ENCODE measurements at regions not wholly inside any gene's neighbourhood (a gene's known extent, or its start where the extent isn't known, plus 50 kb on each side); places are given as distances from the start of the nearest gene placed in this dataset.
"Not testable (repeated sequence)": the region's sequence is repeated elsewhere in the genome, so short reads cannot be mapped to it uniquely, and the experiment has no call there.

DNA sequence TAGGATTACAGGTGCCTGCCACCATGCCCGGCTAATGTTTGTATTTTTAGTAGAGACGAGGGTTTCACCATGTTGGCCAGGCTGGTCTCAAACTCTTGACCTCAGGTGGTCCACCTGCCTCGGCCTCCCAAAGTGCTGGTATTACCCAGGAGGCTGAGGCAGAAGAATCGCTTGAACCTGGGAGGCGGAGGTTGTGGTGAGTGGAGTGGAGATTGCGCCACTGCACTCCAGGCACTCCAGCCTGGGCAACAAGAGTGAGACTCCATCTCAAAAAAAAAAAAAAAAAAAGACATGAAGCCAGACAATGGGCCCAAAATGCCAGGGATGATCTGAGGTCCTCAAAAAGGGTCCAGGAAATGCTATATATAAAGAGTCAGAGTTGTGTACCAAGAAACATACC lies 392.9 kb downstream of the SEC14L1 start:
- DNase-seq, result not testable (repeated sequence)

DNA sequence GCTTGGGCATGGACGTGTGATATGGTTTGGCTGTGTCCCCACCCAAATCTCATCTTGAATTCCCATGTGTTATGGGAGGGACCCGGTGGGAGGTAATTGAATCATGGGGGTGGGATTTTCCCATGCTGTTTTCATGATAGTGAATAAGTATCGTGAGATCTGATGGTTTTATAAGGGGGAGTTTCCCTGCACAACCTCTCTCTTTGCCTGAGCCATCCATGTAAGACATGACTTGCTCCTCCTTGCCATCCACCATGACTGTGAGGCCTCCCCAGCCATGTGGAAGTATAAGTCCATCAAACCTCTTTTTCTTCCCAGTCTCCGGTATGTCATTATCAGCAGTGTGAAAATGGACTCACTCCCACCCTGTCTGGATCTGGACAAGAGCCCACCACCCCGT lies 393.4 kb downstream of the SEC14L1 start:
- no peak for DNase-seq

DNA sequence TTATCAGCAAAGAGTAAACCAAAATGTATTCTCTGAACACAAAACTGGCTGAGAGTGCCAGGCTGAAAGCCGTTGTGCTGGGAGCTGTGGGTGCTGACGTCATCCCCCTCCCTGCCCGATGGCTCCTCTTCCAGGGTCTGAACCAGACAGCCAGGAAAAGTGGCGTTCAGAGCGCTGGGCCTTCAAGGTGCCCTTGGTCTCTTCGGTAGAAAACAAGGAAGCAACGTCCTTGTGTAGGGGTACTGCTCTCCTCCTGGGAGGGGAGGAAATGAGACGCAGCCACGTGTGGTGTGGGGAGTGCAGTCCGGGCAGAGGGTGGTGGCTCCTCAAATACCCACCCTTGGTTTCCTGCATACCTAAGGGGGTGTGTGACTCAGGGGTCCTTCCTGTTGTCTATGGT lies 394.7 kb downstream of the SEC14L1 start:
- DNase-seq, result no peak

DNA sequence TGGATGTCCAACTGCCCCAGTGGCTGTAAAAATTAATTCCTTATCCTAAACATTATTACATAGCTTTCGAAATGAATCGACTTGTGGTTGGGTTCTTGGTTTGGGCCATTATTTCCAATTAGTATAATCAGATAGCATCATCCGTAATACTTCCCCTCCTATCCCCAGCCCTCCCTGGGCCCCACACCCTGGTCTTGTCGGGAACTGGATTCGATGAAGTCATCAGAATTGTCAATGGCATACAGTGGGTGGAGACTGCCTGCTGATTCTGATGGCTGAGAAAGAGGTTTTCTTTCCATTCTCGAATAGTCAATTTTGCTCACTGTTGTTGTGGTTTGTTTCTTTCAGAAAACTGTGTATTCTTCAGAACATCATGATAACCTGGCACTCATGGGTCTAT lies 395.1 kb downstream of the SEC14L1 start:
- DNase-seq, result no peak

DNA sequence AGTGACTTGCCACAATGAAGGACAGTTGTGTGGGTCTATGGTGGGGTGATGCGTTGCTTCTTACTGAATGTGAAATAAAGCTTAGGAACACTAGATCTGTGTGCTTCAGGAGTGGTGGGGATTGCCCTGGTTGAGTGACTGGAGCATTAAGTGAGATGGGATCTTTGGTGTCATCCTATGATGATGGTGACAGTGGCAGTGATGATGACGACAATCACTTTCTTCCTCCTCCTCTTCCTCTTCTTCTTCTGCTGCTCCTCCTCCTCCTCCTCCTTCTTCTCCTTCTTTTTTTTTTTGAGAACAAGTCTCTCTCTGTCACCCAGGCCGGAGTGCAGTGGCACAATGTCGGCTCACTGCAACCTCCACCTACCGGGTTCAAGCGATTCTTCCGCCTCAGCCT lies 396.8 kb downstream of the SEC14L1 start:
- DNase-seq, result no peak

DNA sequence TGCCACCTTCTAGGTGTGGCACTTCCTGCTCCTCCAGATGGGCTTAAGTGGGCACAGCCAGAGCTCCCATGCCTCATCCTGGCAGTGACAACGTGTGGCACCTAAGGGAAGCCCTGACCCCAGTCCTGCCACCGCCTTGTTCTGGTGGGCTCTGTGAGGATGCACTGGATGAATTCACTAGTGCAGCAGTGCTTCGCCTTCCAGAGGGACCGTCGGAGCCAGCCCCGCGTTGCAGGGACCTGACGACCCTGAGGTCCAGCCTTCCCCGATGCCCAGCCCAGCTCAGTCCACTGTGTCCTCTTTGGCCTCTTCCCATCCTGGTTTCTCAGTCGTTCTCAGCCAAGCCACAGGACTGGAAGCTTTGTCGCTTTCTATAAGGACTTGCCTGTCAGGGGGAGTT lies 399.8 kb downstream of the SEC14L1 start:
- no peak for DNase-seq

DNA sequence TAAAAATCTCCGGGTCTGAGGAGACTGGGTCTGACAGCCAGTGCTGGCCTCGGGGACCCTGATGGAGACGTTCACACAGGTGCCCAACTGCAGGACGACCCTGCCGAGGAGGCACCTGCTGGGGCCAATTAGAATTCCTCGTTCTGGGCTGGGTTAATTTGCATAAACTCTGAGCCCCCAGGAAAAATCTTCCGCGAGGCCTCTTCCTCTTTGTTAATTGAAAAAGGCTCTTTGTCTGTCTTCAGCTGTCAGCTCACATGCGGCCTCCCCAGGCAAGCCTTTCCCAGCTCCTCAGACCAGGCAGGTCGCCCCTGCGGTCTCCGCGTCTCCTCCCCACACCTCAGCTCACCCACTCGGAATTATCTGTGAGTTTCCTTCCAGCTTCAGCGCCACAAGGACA lies 400.2 kb downstream of the SEC14L1 start:
- DNase-seq, result no peak

DNA sequence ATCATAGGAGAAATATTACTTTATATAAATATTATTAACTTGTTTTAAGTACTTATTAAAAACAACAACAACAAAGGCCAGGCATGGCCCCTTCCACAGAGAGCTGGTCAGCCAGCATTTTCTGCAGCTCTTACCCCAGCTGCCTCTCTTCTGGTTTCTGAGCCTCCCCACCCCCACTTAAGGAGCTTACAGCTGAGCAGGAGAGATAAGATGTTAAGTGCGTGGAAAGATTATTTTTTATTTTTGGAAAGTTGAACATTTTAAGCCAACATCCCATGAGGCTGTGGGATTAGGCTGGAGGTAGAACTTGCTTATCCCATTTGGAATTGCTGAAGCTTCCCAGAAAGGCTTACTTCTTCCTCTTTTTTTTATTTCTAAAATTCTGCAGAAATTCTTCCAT lies 401.2 kb downstream of the SEC14L1 start:
- no peak for DNase-seq

DNA sequence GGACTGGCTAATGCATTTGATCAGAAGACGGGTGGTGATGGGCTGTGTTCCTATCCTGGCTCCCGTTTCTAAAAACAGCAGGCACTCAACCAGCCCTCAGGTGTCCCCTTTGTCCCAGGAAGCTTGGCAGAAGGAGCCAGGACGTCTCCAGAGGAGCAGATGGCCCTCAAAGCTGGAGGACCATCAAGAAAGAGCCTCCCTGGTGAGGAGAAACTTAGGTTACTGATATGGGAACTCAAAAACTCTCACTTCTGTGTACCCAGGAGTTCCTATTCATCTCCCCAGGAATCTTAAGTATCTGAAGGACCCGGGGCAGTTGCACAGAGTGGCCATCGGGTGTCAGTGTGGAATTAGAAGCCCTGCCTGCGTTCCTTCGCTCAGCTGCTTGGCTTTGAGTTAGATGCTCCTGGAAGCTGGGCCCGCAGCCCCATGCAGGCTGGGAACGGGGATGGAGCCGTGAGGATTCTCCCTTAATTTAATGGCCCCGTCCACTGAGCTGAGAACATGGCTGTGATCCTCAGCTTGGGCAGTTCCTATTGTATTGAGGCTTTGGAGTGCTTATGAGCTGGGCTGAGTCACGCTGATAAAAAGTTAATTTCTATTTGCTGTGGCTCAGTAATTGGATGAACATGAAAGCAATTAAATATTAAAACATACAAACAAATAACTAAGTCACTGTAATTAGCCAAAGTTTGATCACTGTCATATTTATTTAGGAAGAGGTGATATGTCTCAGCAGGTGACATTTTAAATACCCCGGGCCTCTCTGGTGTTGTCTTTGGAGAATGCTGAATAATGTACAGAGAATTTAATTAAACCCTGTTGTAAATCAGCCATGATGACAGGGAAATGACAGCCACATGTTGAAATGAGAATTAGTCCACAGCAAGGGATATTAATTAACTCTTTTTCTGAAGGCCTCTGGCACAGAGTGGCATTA lies 402.1 kb downstream of the SEC14L1 start:
- peak; percentile 89 to 90 for DNase-seq

DNA sequence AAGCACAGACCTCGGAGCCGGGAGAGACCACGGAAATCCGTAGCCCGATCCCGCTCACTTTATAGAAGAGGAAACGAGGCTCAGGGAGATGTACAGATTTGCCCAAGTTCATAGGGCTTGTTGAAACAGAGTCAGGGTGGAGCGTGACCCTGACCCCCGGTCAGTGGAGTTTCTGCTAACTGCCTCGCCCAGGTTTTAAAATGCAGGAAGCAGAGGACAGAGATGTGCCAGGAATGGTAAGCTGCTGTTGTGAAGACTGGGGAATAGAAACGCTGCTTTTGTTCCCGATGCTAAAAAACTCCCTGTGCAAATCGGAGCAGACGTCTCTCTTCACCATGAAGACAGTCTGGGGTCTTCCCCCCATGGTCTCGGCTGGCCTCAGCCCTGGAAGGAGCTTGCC lies 403.0 kb downstream of the SEC14L1 start:
- DNase-seq, result no peak

DNA sequence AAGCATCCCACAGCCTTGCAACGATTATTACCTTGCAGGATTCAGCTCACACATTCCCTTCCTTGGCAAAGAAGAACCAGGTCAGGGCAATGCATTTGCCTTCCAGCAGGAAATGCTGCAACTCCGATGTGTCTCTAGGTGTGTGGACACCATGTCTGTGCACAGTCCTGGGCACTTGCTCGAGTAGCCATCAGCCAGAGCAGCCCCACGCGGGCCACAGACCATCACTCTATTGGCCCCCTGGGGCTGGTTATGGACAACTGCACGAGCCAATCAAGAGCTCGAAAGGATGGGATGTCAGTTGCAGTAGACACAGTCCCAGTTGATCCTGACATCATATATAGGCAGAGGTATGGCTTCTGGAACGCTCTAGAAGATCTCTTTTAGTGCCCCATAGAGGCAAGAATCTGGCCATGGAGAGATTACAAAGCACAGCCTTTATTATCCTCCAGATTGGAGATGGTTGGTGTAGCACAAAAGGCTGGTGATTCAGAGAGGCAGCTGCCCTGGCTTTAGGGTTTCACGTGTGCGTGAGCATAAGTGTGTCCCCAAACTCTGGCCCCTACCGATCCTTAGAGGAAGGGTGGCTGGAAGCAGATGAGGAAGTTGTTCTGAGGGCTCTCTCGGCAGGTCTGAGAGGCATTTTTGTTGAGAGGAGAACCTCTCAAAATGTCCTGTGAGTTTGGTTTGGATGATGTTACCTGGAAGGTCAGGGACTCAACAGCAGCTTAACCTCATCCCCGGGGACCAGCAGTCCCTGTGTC lies 403.8 kb downstream of the SEC14L1 start:
- DNase-seq, result no peak

DNA sequence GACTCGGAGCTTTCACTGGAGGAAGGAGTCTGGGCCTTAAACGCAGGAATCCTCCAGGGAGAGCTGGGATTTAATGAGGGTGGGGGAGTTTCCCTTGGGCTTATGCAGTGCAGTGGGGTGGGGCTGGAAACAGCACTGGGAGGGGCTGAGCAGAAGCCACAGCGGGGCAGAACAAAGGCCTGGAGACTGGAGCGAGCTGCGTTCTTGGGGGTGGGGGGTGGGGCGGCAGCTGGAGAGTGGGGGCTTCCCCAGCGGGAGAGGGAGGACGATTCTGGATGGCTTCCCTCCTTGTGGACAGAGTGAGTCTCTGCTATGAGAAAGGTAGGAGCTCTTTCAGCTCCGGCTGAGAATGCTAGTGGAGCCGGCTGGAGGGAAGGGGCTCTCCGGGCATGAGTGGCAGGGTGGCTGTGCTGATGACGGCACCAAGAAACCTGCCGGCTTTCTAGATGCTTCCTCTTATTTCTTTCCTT lies 406.0 kb downstream of the SEC14L1 start:
- DNase-seq, result no peak

DNA sequence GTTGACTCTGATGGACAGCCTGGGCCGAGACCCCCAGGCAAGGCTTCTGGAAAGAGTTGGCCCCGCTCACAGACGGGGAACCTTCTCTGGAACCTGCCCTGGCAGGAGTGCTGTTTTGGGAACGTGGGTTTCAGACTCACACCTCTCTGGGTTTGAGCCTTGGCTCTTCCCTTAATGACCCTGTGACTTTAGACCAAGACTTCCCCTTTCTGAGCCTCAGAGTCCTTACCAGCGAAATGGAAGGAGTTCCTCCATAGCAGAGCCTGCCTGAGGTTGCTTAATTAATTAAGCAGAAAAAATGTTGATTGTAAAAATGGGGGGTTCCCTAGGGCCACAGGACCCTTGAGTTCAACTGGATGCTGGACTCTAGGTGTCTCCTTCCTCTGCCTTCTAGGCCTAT lies 408.2 kb downstream of the SEC14L1 start:
- DNase-seq, result no peak

DNA sequence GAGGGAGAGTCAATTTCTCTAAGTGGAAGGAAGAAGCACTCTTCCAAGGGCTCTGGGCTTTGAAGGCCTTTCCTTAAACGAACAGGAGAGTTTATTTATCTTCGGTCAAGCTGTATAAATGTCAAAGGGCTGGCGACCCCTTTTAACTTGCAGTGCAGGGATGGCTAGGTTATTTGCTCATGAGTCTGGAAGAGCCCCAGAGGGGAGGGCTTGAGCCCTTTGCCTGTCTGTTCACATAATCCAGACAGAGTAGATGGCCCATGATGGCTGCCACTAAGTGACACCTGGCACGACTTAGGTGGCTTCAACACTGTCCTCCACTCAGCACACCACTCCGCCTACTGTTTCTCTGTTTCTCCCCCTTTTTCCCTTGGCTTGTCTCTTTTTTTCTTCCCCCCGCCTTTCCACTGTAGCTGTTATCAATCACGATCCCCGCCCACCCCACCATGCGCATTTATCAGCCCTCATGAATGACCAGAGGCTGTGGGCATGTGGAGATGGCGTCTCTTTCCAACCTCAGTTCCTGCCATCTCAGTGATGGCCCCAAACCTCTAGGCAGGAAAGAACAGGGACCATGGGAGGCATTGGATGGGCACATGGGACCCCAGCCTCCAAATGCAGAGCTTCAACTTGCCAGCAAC lies 408.7 kb upstream of the TNRC6C start:
- no peak for DNase-seq

DNA sequence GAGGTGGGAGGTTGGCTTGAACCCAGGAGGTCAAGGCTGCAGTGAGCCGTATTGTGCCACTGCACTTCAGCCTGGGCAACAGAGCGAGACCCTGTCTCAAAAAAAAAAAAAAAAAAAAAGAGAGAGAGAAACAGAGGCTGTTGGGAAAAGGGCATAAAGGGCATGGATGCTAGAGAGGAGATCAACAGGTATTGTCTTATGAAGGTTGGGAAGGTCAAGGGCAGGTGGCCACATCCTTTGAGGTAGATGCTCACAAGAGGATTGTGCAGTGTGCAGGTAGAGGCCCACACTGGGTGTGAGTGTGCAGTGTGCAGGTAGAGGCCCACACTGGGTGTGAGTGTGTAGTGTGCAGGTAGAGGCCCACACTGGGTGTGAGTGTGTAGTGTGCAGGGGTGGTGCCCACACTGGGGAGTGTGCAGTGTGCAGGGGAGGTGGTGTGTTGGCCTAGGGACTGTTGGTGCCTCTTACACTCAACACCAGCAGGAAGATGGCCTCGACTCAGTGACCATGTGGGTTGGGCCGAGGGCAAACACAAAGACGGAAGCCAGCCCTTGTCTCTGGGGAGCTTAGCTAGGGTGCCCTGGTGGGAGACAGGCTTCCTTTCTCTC lies 404.9 kb upstream of the TNRC6C start:
- no peak for DNase-seq

DNA sequence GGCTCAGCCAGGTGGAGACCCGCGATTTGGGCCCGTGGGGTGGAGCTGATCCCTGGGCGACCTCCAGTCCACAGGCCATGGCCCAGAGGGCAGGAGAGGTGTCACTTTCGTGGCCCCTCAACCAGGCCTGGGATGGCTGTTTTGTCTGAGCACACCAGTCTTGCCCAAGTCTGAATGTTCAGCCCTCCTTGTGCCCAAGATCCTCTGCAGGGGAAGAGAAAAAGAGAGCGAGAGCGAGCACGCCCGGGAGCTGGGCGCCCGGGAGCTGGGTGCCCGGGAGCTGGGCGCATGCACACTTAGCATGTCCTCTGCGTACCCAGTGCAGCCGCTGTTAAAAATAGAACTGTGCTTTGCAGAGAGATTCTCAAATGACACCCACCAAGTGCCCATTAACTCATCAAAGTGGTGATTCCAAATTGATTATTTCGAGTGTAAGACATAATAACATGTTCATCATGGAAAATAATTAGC lies 403.3 kb upstream of the TNRC6C start:
- peak in 1 of 2 experiments; percentile 27 for DNase-seq

DNA sequence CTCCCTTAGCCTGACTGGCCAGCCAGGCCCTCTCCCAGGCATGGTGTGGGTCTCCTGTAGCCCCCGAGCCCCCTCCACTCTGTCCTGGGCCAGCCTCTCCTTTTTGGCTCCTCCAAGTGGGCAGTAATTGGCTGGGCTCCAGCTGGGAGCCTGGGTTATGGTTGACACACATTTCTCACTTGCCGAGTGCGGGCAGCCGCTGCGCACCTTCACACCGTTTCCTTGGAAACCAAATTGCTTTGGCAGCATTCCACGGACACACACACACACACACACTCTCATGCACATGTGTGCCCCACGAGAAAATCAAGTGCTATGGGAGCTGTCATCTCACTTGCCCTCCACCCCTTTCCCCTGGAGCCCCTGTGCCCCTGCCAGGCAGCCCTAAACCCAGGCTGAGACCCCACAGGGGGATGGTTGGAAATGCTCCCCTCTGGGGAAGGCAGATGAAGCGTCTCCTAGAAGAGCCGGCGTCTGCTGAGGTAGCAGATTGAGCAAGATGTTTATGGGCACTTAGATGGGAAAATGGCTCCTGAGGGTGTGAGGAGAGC lies 402.7 kb upstream of the TNRC6C start:
- DNase-seq, result peak; percentile 72 to 82

DNA sequence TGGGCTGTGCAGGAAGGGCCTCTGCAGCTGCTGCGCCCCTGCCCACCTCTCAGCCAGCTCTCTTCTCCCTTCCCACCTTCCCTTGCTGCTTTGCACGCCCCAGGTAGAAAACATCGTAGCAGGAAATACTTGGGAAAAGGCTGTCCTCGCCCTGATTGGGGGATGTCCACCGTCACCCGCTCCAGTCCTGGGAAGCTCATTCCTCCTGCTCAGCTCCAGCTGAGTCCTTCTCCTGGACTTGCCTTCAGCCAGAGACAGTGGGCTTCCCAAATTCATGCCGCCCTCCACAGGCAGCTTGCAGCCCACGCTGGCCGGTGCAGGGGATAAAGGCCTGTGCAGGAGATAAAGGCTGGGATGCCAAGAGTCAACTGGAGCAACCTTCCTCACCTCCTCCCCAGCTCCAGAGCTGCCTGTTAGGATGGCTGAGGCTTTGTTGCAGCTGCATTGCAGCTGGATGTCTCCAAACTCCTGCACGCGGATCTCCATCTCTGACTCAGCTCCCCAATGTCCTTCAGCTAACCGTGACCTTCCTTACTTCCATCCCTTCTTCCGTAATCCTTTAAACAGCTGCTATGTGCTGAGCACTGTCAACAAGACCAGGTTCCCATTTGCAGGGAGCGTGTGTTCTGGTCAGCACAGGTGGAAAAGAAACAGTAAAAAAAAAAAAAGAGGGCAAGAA lies 402.0 kb upstream of the TNRC6C start:
- DNase-seq, result no peak

DNA sequence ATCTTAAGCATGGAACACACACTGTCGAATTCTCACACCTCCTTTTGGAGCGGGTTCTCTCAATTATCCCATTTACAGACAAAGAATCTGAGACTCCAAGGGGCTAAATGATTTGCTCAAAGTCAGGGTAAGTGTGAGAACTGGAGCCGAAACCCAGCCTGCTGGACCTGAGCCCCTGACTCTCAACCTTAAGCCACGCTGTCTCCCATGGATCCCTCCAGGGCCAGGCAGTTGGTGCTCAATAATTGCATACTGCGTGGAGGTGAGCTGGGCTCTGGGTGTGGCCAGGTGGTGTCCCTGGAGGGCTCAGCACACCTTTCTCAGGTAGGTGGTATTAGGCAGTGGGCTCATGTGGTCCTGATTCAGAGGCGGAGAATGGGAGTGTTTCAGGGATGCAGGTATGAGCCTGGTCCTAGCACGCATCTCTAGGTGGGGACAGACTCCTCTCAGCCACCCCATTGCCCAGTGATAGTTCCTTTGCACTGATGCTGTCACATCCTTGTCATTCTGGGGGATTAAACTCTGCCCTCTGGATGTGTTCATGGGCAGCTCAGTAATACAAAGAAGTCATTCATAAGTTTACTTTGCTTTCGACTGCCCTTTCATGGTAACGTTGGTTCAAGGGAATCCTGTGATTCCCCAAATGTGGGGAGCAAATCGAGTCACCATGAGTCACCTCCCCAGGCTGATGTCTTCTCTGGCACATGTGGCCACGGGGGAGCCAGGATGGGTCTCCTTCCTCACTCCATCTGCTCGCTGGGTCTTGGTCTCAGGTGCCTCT lies 399.5 kb upstream of the TNRC6C start:
- no peak for DNase-seq

DNA sequence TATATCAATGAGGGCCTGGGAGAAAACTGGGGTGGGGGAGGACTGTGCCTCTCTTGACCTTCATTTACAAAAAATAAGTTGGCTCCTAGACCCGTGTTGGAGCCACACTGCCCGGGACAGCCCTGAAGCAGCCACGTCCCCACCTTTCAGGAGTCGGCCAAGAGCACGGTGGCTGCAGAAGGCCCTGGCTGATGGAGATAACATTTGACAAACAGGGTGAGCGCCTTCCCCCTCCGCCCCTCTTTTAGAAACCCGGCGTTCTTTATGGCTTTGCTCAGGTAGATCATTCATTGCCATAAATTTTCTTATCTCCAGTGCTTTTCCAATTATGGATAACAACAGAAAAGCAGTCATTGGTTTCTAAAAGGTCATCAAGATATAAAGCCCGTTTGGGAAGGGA lies 398.1 kb upstream of the TNRC6C start:
- no peak for DNase-seq

DNA sequence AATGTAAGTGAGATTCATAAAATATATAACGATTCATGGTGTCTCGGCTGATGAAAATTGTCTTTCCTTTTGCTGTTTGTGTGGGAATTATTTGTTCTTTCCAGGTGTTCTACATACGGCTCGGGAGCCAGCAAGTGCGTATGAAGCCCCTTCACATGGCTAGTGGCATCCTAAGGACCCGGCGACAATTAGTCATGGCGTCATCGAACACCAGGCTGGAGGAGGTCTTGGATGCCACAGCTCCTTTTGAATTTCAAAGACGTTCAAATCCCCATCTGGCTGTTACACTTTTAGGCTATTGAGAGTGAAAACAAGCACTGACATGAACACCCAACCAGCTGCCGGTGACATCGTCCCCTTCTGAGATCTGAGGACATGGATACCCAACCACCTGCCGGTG lies 397.7 kb upstream of the TNRC6C start:
- DNase-seq, result no peak
